IPS-18a (cell line): ENCODE measurements at regions not wholly inside any gene's neighbourhood (a gene's known extent, or its start where the extent isn't known, plus 50 kb on each side); places are given as distances from the start of the nearest gene placed in this dataset.

Source experiments
- H3K27ac ChIP-seq: one replicate; pipeline ENCODE4 v1.5.1; 2013; ENCODE audit warnings: low read length
- H3K27me3 ChIP-seq: one replicate; pipeline ENCODE4 v1.6.1; 2013; ENCODE audit warnings: mild to moderate bottlenecking, low read length; ENCODE audit not compliant: control insufficient read depth, insufficient read depth
- H3K36me3 ChIP-seq: one replicate; pipeline ENCODE4 v1.6.1; 2013; ENCODE audit warnings: low read depth, low read length; ENCODE audit not compliant: control insufficient read depth
- H3K4me1 ChIP-seq: one replicate; pipeline ENCODE4 v1.6.1; 2013; ENCODE audit warnings: low read depth, low read length; ENCODE audit not compliant: control insufficient read depth
- H3K4me3 ChIP-seq: one replicate; pipeline ENCODE4 v1.5.1; 2013; ENCODE audit warnings: low read length
- H3K9ac ChIP-seq: one replicate; pipeline ENCODE4 v1.6.1; 2013; ENCODE audit warnings: mild to moderate bottlenecking, low read length, moderate library complexity
- H3K9me3 ChIP-seq: one replicate; pipeline ENCODE4 v1.6.1; 2013; ENCODE audit warnings: low read depth, low read length; ENCODE audit not compliant: control insufficient read depth

DNA sequence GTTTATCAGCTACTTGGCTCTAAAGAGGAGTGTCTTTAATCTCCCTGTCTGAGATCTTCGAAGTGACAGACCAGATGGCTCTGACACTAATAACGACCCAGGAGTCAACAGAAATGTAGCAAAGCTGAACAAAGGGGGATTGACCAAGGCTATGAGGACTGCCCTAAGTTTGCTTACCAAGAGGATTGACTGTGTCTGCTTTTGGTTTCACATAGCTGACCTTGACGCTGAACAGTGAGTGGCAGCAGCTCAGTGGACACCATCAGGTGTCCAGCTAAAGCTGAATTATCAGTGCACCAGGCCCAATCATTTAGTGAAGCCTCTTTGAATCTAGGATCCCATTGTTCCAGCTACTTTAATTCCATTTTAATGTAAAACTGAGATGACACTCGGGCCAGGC lies 262.6 kb downstream of the COX7C start:
- Histone ChIP-seq H3K36me3 (no peaks in the 10 kb centered on the region), H3K9me3 (no peaks in the 10 kb centered on the region), H3K4me3 (no peak overlapping the region), H3K9ac (no peak overlapping the region), H3K27me3 (no peaks in the 10 kb centered on the region), H3K4me1 (peaks cover 12% of the 10 kb centered on the region), H3K27ac (no peak overlapping the region)

DNA sequence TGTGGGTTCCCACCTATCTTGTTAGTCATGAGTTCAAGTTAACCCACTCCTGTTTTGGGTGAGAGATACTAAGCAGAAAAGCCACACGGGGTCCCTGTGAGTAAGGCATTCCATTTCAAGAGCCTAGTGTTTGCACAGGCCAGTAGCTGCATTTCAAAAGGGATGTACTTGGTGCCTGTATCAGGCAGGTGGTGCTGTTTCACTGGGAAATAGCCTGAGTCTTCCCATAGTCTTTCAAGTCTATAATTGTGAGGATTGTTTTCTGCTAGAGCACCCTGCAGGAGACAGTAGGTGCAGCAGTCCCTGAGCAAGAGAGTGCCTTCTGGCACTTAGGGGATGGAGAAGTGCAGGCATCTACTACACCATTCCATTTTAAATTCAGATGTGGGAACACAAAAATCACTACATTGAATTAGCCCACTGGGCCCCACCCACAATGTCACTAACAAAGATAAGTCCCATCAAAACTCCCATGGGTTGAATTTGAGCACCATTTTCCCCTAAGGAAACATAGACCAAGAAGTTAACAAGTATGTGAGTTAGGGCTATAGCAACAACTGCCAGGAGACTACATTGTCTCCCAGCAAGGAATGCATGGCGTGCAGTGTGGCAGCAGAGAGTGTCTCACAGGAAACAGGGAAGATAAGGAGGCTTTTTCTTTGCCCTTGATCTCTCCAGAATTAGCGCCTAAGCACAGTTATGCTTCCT lies 263.2 kb downstream of the COX7C start:
- H3K4me3 ChIP-seq = no peak overlapping the region
- H3K27ac ChIP-seq = no peak overlapping the region
- no peak overlapping the region for H3K9ac ChIP-seq
- no peaks in the 10 kb centered on the region for H3K9me3 ChIP-seq
- peaks cover 12% of the 10 kb centered on the region for H3K4me1 ChIP-seq
- no peaks in the 10 kb centered on the region for H3K36me3 ChIP-seq
- H3K27me3 ChIP-seq = no peaks in the 10 kb centered on the region

DNA sequence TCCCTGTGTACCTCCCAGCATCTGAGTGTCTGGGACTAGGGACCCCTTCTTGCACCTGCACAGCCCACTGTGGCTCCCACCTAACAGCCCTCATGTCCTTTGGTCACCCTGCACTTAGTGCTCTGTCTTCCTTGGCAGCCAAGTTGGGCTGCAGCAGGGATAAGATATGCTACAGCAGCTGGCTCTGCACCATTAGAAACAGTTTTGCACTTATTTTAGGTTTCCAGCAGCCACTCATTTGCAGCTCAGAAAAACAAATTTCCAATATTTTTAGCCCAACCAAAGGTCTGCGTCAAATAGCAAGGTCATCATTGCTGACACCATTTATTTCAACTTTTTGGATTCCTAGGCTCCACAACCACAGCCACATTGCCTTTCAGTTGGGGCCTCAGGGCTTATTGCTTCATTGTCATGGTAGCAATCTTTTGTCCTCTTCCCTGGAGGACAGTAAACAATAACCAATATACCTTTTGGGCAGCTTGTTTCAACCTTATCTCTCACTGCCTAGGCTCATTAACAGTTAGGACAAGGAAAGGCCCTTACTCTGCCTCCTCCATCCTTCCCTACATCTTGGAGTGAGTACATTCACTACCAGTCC lies 263.9 kb downstream of the COX7C start:
- Histone ChIP-seq H3K4me3 (no peak overlapping the region), H3K4me1 (peaks cover 12% of the 10 kb centered on the region), H3K9ac (no peak overlapping the region), H3K36me3 (no peaks in the 10 kb centered on the region), H3K9me3 (no peaks in the 10 kb centered on the region), H3K27ac (no peak overlapping the region), H3K27me3 (no peaks in the 10 kb centered on the region)

DNA sequence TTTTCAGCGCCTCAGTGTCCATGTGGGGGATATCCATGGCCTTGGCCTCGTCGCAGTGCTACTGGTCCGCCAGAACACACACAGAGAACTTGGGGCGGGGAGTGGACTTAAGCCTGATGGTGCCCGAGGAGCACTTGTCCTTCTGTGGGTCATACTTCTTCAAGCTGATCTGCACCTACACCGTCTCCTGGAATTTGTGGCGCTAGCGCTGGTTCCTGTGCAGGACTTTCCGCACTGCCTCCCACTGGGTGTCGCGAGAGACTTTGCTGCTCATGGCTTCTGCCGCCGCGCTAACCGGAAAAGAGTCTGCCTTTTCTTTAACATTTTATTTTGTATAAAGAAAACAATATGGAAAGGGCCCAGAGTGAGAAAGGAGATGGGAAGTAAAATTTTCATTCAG lies 266.9 kb downstream of the COX7C start:
- no peaks in the 10 kb centered on the region for H3K27me3 ChIP-seq
- no peak overlapping the region for H3K9ac ChIP-seq
- no peak overlapping the region for H3K27ac ChIP-seq
- H3K9me3 ChIP-seq = no peaks in the 10 kb centered on the region
- no peak overlapping the region for H3K4me3 ChIP-seq
- no peaks in the 10 kb centered on the region for H3K36me3 ChIP-seq
- peaks cover 5% of the 10 kb centered on the region for H3K4me1 ChIP-seq

DNA sequence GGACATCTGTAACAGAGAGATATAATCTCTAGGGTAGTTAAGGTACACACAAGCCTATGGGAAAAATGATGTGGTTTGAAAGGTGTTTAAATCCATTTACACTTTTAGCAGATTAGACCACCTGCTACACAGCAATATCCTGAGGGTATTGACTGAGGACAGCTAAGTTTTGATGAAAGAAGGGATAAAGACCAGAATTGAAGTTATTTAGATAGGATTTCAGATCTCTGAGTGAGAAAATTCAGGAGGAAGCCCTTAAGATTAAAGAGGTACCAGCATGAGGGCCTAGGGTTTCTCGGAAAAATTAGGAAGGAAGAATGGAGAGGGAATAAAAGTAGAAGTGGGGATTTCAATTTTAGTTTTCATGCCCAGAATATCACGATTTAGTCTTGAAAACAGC lies 267.3 kb downstream of the COX7C start:
- H3K27me3 ChIP-seq = no peaks in the 10 kb centered on the region
- no peaks in the 10 kb centered on the region for H3K36me3 ChIP-seq
- H3K27ac ChIP-seq = no peak overlapping the region
- H3K9me3 ChIP-seq = no peaks in the 10 kb centered on the region
- no peak overlapping the region for H3K9ac ChIP-seq
- H3K4me1 ChIP-seq = peaks cover 5% of the 10 kb centered on the region
- H3K4me3 ChIP-seq = no peak overlapping the region

DNA sequence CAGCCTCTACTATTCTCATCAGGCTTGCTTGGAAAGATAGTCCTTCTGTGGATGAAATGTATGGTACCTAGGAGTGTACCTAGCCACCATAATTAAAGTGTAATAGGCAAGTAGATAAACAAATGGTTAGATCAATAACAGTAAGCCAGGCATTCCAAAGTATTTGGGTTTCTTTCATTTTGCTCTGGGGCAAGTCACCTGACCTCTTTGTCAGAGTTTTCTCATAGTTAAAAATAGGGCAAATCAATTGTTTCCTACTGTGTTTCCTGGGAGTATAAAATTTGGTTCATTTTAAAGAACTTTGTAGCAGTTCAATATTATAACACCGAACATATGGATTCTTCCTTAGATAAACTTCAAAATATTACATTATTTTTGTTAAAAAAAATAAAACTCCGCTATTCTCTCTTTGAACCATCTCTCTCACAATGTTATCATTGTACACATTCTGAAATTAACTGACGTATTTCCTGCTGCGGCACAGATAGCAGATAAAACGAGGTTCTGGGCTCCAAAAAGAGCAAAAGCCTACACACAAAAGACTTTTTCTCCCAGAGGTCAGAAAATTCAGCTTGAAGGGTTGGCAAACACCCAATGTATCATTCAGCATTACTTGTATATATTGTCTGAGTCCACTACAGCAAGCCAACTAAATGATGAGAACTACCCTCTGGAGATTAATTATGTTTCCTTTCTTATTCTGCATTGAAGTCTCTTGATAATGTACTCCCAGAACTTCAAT lies 267.9 kb downstream of the COX7C start:
- H3K9ac ChIP-seq = no peak overlapping the region
- H3K4me3 ChIP-seq = no peak overlapping the region
- no peaks in the 10 kb centered on the region for H3K36me3 ChIP-seq
- H3K27ac ChIP-seq = no peak overlapping the region
- no peaks in the 10 kb centered on the region for H3K9me3 ChIP-seq
- H3K4me1 ChIP-seq = peaks cover 5% of the 10 kb centered on the region
- no peaks in the 10 kb centered on the region for H3K27me3 ChIP-seq

DNA sequence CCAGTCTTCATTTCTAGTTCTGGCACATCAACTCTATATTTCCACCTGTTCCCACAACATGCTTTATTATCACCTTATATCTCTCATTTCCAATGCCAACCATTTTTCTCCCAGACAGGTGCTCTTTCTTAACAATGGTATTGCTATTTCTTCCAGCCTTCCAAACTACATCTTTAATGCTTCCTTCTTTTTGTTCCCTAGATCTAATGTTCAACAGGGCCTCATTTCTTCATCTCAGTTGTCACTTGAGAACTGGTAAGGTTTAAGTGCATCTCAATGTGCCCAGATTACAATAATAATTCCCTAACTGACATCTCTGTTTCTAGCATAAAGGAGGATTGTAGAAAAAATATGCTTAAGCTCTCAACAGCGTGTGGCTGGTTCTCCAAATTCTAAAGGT lies 272.6 kb downstream of the COX7C start:
- no peak overlapping the region for H3K9ac ChIP-seq
- H3K36me3 ChIP-seq = no peaks in the 10 kb centered on the region
- no peaks in the 10 kb centered on the region for H3K9me3 ChIP-seq
- no peaks in the 10 kb centered on the region for H3K4me1 ChIP-seq
- H3K27me3 ChIP-seq = no peaks in the 10 kb centered on the region
- no peak overlapping the region for H3K27ac ChIP-seq
- H3K4me3 ChIP-seq = no peak overlapping the region

DNA sequence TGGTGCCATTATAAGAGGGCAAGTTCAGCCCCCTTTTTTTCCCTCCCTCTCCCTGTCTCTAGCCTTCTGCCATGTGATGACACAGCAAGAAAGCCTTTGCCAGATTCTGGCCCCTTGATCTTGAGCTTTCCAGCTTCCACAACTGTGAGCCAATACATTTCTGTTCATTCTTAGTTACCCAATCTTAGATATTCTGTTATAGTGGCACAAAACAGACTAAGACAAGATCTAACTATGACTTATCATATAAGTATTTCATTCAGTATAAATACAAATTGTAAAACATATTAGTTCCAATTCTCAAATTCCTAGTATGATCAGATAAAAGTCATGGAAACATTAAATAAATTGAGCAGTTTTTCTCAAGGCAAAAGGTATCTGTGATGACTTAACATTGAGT lies 276.3 kb downstream of the COX7C start:
- Histone ChIP-seq H3K27me3 (no peaks in the 10 kb centered on the region), H3K9ac (no peak overlapping the region), H3K4me3 (no peak overlapping the region), H3K27ac (no peak overlapping the region), H3K4me1 (no peaks in the 10 kb centered on the region), H3K36me3 (no peaks in the 10 kb centered on the region), H3K9me3 (no peaks in the 10 kb centered on the region)

DNA sequence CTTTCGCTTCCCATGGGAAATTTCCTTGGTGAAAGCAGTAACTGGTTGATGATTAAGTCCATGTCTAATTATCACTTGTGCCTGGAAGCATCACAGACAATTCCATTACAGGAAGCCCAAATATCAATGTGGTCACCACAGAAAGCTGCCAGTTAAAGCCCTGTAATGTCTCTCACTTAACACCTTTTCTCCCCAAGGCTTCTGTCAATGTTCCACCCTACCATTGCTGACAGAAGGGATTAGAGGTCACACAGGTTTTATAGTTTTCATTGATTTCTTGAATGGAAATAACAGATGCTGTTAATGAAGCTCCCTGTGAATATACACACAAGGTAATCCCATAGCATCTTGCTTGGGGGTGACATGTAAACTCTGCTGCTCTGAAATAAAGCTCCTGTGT lies 279.2 kb downstream of the COX7C start:
- Histone ChIP-seq H3K9me3 (no peaks in the 10 kb centered on the region), H3K27ac (no peak overlapping the region), H3K4me1 (no peaks in the 10 kb centered on the region), H3K4me3 (no peak overlapping the region), H3K9ac (no peak overlapping the region), H3K27me3 (no peaks in the 10 kb centered on the region), H3K36me3 (no peaks in the 10 kb centered on the region)

DNA sequence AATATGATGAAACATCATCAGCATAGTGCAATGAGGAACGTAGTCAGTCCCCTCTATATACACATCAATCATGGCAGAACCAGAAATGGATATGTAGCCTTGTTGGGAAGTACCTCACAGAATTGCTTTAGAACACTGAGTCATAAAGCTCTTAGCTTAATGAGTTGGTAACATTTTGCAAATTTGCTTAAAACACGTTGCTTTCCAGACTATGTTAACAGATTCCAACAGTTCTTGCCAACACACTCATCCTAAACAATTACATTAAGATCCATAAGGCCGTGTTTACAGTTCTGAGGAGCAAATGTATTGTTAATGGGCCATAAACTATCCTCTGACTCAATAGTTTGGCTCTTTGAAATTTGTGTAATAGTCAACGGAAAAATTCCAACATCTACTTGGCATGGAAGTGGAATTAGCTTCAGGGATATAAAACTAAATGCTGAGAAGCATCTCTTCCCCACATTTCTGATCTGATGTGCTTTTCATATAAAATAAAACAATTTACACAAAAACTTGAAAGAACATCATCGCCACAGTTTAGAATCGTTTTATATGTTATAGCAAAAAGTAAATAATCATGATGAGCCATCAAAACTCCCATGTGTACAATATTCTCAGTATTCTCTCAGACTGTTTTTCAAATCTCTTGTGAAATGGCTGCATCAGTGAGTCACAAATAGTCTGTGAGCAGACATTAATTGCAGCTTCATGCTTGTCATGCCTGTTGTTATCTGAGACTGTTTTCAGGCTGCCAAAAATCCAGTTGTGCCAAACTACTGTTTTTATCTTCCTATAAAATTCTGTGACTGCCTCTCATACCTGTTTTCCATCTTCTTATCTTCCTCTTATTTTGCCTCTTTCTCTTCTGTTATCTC lies 291.9 kb downstream of the COX7C start:
- H3K4me1 ChIP-seq = no peaks in the 10 kb centered on the region
- no peak overlapping the region for H3K9ac ChIP-seq
- no peak overlapping the region for H3K4me3 ChIP-seq
- H3K27ac ChIP-seq = no peak overlapping the region
- no peaks in the 10 kb centered on the region for H3K27me3 ChIP-seq
- no peaks in the 10 kb centered on the region for H3K36me3 ChIP-seq
- H3K9me3 ChIP-seq = no peaks in the 10 kb centered on the region

DNA sequence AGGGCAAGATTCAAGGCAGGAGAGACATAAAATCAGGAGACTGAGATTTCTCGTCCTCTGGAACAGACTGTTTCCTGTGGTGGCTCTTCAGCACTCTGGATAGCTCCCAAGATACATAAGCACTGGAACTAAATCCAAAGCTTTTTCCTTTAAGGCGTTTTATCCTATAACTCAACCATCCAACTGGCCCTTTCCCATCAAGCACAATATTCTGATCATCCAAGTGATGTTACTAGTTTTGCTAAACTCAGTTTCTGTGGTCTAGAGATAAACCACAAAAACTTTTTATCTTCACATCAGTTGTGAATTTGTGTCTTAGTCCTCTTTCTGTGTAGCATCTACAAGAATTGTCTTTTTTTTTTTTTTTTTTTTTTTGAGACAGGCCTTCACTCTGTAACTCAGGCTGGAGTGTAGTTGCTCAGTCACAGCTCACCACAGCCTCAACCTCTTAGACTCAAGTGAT lies 299.4 kb downstream of the COX7C start:
- H3K4me3 ChIP-seq = no peak overlapping the region
- no peaks in the 10 kb centered on the region for H3K36me3 ChIP-seq
- H3K9ac ChIP-seq = no peak overlapping the region
- no peaks in the 10 kb centered on the region for H3K4me1 ChIP-seq
- no peak overlapping the region for H3K27ac ChIP-seq
- no peaks in the 10 kb centered on the region for H3K27me3 ChIP-seq
- H3K9me3 ChIP-seq = no peaks in the 10 kb centered on the region
